ENCODE measurements at regions not wholly inside any gene's neighbourhood (a gene's known extent, or its start where the extent isn't known, plus 50 kb on each side); places are given as distances from the start of the nearest gene placed in this dataset.

- H3K79me2 ChIP-seq (ENCODE audit: low read depth): no peaks in the 10 kb centered on the region
- no peaks in the 10 kb centered on the region for H3K27me3 Mint-ChIP-seq (ENCODE audit: insufficient read depth, low read depth)
- no peak for DNase-seq (ENCODE audit: low spot score)
- no peaks in the 10 kb centered on the region for H3K36me3 ChIP-seq
- H2AFZ ChIP-seq (replicated peaks): no peak overlapping the region
- H3K36me3 Mint-ChIP-seq: no peaks in the 10 kb centered on the region
- no peak overlapping the region for H3K27ac ChIP-seq
- no peaks in the 10 kb centered on the region for H4K20me1 ChIP-seq (ENCODE audit: low read depth)
- TF ChIP-seq CTCF (IDR thresholded peaks at IDR 0.05) (no peak), EZH2phosphoT487 (IDR thresholded peaks at IDR 0.05) (no peak), EZH2 (IDR thresholded peaks at IDR 0.05) (no peak)
- H3K27me3 ChIP-seq: no peaks in the 10 kb centered on the region
- H3K27ac Mint-ChIP-seq: no peak overlapping the region
- no peak overlapping the region for H3K9ac ChIP-seq
- peaks cover 7% of the 10 kb centered on the region for H3K9me3 Mint-ChIP-seq
- no peaks in the 10 kb centered on the region for H3K9me3 ChIP-seq (ENCODE audit: low read depth)
- H3K4me3 Mint-ChIP-seq: no peak overlapping the region
- no peaks in the 10 kb centered on the region for H3F3A ChIP-seq (ENCODE audit: low read depth)
- H3K4me1 Mint-ChIP-seq: no peaks in the 10 kb centered on the region
- H3K4me3 ChIP-seq: no peak overlapping the region
- no peaks in the 10 kb centered on the region for H3K4me1 ChIP-seq
- H3K4me2 ChIP-seq: no peak overlapping the region
Observed at GRCh38 chr4:33864290-33864859, 2379.9 kb downstream of the ARAP2 start.

GRCh38 chr4:33873791-33874190, 2370.5 kb downstream of the ARAP2 start:
- Histone ChIP-seq H3K36me3 (no peaks in the 10 kb centered on the region), H3F3A (ENCODE audit: low read depth) (no peaks in the 10 kb centered on the region), H3K4me1 (no peaks in the 10 kb centered on the region), H3K27me3 (no peaks in the 10 kb centered on the region), H3K79me2 (ENCODE audit: low read depth) (no peaks in the 10 kb centered on the region), H4K20me1 (ENCODE audit: low read depth) (no peaks in the 10 kb centered on the region), H3K27ac (no peak overlapping the region), H3K4me3 (no peak overlapping the region), H3K4me2 (no peak overlapping the region), H3K9ac (no peak overlapping the region), H3K9me3 (ENCODE audit: low read depth) (no peaks in the 10 kb centered on the region), H2AFZ (replicated peaks) (no peak overlapping the region)
- Mint-ChIP-seq H3K4me3 (no peak overlapping the region), H3K27ac (no peak overlapping the region), H3K4me1 (no peaks in the 10 kb centered on the region), H3K27me3 (ENCODE audit: insufficient read depth, low read depth) (no peaks in the 10 kb centered on the region), H3K9me3 (peaks cover 3% of the 10 kb centered on the region), H3K36me3 (no peaks in the 10 kb centered on the region)
- no peak for DNase-seq (ENCODE audit: low spot score)
- no peak for TF ChIP-seq EZH2phosphoT487 (IDR thresholded peaks at IDR 0.05)
- no peak for TF ChIP-seq EZH2 (IDR thresholded peaks at IDR 0.05)
- TF ChIP-seq CTCF (IDR thresholded peaks at IDR 0.05): no peak

- Mint-ChIP-seq H3K4me3 (no peak overlapping the region), H3K27ac (no peak overlapping the region), H3K27me3 (ENCODE audit: insufficient read depth, low read depth) (no peaks in the 10 kb centered on the region), H3K4me1 (no peaks in the 10 kb centered on the region), H3K9me3 (no peaks in the 10 kb centered on the region), H3K36me3 (no peaks in the 10 kb centered on the region)
- H3K27me3 ChIP-seq: no peaks in the 10 kb centered on the region
- no peaks in the 10 kb centered on the region for H3K9me3 ChIP-seq (ENCODE audit: low read depth)
- H2AFZ ChIP-seq (replicated peaks): no peak overlapping the region
- no peaks in the 10 kb centered on the region for H3K79me2 ChIP-seq (ENCODE audit: low read depth)
- no peak overlapping the region for H3K4me3 ChIP-seq
- TF ChIP-seq EZH2 (IDR thresholded peaks at IDR 0.05): no peak
- TF ChIP-seq EZH2phosphoT487 (IDR thresholded peaks at IDR 0.05): no peak
- no peak for TF ChIP-seq CTCF (IDR thresholded peaks at IDR 0.05)
- H3K27ac ChIP-seq: no peak overlapping the region
- H3K4me2 ChIP-seq: no peak overlapping the region
- H3K36me3 ChIP-seq: no peaks in the 10 kb centered on the region
- no peaks in the 10 kb centered on the region for H4K20me1 ChIP-seq (ENCODE audit: low read depth)
- DNase-seq (ENCODE audit: low spot score): no peak
- no peaks in the 10 kb centered on the region for H3K4me1 ChIP-seq
- no peak overlapping the region for H3K9ac ChIP-seq
- H3F3A ChIP-seq (ENCODE audit: low read depth): no peaks in the 10 kb centered on the region
Observed at GRCh38 chr4:33878710-33879109, 2365.6 kb downstream of the ARAP2 start.

All from neural progenitor cell (in vitro differentiated cells).